Stimulated activated naive B cell treated with anti-CD40 and anti-IgM and Interleukin-4, amounts not matched to agents 10 μg/mL and 1 μg/mL and 100 μg/mL, for 72 hours (primary cell): ENCODE measurements at regions not wholly inside any gene's neighbourhood (a gene's known extent, or its start where the extent isn't known, plus 50 kb on each side); places are given as distances from the start of the nearest gene placed in this dataset.

Experiments
- ATAC-seq, 2 donors: fragments of 150-1000 bp; cut with Tn5 transposase; replicated peaks; 2 replicates each; pipeline ENCODE4 v1.10.0; 2021; ENCODE audit warnings: moderate library complexity in 1 of 2
- DNase-seq: peaks from one replicate; pipeline ENCODE4 v3.0.0; 2021
- H3K27ac Mint-ChIP-seq: one replicate; pipeline ENCODE4 v1.8.0; 2022; ENCODE audit warnings: mild to moderate bottlenecking, mixed read lengths
- H3K27me3 Mint-ChIP-seq, 2 donors: one replicate each; pipeline ENCODE4 v1.8.0; 2022; ENCODE audit warnings: mixed read lengths in 2 of 2
- H3K36me3 Mint-ChIP-seq, 2 donors: one replicate each; pipeline ENCODE4 v1.8.0; 2022; ENCODE audit warnings: mixed read lengths in 2 of 2, mild to moderate bottlenecking in 1 of 2
- H3K4me1 Mint-ChIP-seq, 2 donors: one replicate each; pipeline ENCODE4 v1.8.0; 2022; ENCODE audit warnings: mixed read lengths in 2 of 2, mild to moderate bottlenecking in 1 of 2
- H3K4me3 Mint-ChIP-seq, 2 donors: one replicate each; pipeline ENCODE4 v1.8.0; 2022; ENCODE audit warnings: mild to moderate bottlenecking in 2 of 2, mixed read lengths in 2 of 2, moderate library complexity in 1 of 2
- H3K9me3 Mint-ChIP-seq, 2 donors: one replicate each; pipeline ENCODE4 v1.8.0; 2022; ENCODE audit warnings: mixed read lengths in 2 of 2, mild to moderate bottlenecking in 1 of 2

GRCh38 chr5:155308289-155308688, 294.7 kb downstream of the KIF4B start:
- no peaks in the 10 kb centered on the region for H3K36me3 Mint-ChIP-seq
- H3K4me1 Mint-ChIP-seq = no peaks in the 10 kb centered on the region
- ATAC-seq (no peak), DNase-seq (no peak)
- no peak overlapping the region for H3K27ac Mint-ChIP-seq
- no peaks in the 10 kb centered on the region for H3K27me3 Mint-ChIP-seq
- no peak overlapping the region for H3K4me3 Mint-ChIP-seq
- H3K9me3 Mint-ChIP-seq = peaks cover 2 to 3% of the 10 kb centered on the region in 2 donors

- Mint-ChIP-seq H3K4me1 (no peaks in the 10 kb centered on the region), H3K9me3 (peaks cover 2 to 3% of the 10 kb centered on the region in 2 donors), H3K4me3 (no peak overlapping the region), H3K36me3 (no peaks in the 10 kb centered on the region), H3K27me3 (no peaks in the 10 kb centered on the region), H3K27ac (no peak overlapping the region)
- ATAC-seq = no peak
- no peak for DNase-seq
These were observed 295.6 kb downstream of the KIF4B start for GRCh38 chr5:155309021-155309746.

- Mint-ChIP-seq H3K27me3 (no peaks in the 10 kb centered on the region), H3K9me3 (peaks cover 3 to 7% of the 10 kb centered on the region in 2 donors), H3K4me3 (no peak overlapping the region), H3K27ac (no peak overlapping the region), H3K4me1 (no peaks in the 10 kb centered on the region), H3K36me3 (no peaks in the 10 kb centered on the region)
- no peak for ATAC-seq
- DNase-seq = no peak
These were observed 298.2 kb downstream of the KIF4B start for GRCh38 chr5:155311721-155312120.

GRCh38 chr5:155313518-155313917, 300.0 kb downstream of the KIF4B start:
- peaks cover 3 to 9% of the 10 kb centered on the region in 2 donors for H3K9me3 Mint-ChIP-seq
- ATAC-seq (no peak), DNase-seq (no peak)
- no peak overlapping the region for H3K4me3 Mint-ChIP-seq
- H3K27ac Mint-ChIP-seq = no peak overlapping the region
- H3K4me1 Mint-ChIP-seq = no peaks in the 10 kb centered on the region
- no peaks in the 10 kb centered on the region for H3K36me3 Mint-ChIP-seq
- no peaks in the 10 kb centered on the region for H3K27me3 Mint-ChIP-seq

DNA sequence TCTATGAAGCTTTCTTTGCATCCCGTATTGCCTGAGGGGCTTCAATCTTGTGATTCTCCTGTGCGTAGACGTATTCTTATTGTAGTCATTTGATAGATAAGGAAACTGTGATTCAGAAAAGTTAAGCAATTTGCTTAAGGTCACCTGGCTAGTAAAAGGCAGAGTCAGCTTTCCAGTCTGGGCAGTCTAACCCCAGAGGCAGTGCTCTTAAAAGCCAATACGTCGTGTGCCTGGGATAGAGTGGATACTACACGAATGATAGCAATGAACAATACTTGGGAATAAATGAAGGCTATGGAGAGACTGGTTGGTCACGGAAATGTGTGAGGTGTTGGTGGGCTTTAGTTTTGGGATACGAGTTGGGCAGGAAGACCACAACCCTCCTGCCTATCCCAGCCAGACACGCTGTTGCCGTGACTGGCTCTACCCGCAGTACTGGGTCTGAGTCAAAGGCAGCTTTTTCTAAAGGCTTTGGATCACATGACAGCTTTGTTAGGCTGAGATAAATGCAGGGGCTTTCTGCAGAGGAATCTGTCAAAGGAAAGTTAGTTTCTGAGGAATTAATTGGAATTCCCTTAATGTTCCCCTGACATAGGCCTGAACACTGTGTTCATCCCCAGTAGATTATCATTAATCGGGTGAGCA, 302.6 kb downstream of the KIF4B start:
- H3K4me1 Mint-ChIP-seq = no peaks in the 10 kb centered on the region
- no peak overlapping the region for H3K4me3 Mint-ChIP-seq
- peaks cover 3 to 8% of the 10 kb centered on the region in 2 donors for H3K9me3 Mint-ChIP-seq
- DNase-seq = no peak
- no peaks in the 10 kb centered on the region for H3K36me3 Mint-ChIP-seq
- no peak for ATAC-seq
- H3K27me3 Mint-ChIP-seq = no peaks in the 10 kb centered on the region
- no peak overlapping the region for H3K27ac Mint-ChIP-seq

DNA sequence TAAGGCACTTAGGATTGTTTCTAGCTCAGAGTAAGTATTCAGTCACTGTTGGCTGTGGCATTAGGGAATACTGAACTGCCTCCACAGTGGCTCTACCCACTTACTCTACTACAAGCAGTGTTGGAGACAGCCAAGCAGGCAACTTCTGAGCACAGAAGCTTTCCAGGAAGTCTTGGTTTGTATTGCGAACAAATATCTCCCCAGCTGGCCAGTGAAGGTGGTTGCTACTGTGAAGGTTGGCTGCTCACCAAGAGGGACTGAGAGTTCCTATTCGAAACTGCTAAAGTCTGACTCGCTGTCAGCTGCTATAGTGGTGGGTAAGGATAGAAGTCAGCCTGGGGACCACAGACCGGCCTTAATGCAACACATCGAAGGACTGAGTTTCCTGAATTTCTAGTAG, 319.1 kb downstream of the KIF4B start:
- Mint-ChIP-seq H3K4me3 (no peak overlapping the region), H3K36me3 (no peaks in the 10 kb centered on the region), H3K4me1 (no peaks in the 10 kb centered on the region), H3K27me3 (no peaks in the 10 kb centered on the region), H3K9me3 (peaks cover 0 to 3% of the 10 kb centered on the region in 2 donors), H3K27ac (no peak overlapping the region)
- ATAC-seq (peak in 1 of 2 donors; percentile 39), DNase-seq (no peak)

DNA sequence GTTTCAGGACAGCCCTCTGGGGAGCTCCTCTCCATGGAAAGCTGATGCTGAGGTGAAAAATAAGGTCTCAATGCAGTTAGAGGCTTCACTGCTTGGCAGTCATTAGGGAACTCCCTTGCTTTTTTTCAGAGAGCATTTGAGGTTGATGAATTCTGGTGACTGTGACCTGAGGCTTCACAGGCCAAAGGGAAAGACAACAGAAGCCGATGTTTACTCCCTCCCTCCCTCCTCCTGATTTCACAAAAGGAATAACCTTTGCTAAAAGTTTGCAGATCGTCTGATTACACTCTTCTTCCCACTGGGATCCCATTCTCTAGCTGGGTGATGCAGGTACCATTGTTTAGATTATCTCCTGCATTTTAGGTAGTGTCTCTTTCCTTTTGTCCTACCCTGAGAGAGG, 329.4 kb downstream of the KIF4B start:
- no peak for DNase-seq
- Mint-ChIP-seq H3K36me3 (no peaks in the 10 kb centered on the region), H3K9me3 (peaks cover 0 to 1% of the 10 kb centered on the region in 2 donors), H3K4me1 (no peaks in the 10 kb centered on the region), H3K27me3 (no peaks in the 10 kb centered on the region), H3K4me3 (no peak overlapping the region), H3K27ac (no peak overlapping the region)
- ATAC-seq = no peak

DNA sequence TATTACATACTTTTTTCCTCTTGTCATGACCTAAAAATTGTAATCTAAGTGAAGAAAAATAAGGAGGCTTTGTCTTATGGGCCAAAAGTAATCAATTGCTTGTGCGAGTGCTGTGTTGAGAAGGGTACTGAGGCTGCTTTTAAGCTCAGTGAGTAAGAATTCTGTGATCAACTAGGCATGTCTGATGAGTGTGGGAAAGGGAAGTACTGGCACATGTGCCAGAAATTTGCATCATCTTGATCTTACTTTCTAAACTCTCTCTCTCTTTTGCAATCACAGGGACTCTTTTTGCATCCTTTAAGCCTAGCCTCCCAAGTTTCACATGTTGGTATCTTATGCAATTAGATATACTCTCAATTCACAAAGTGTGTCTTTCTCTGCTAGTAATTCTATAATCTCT, 329.9 kb downstream of the KIF4B start:
- no peak for ATAC-seq
- Mint-ChIP-seq H3K9me3 (peaks cover 0 to 1% of the 10 kb centered on the region in 2 donors), H3K27me3 (no peaks in the 10 kb centered on the region), H3K36me3 (no peaks in the 10 kb centered on the region), H3K4me3 (no peak overlapping the region), H3K27ac (no peak overlapping the region), H3K4me1 (no peaks in the 10 kb centered on the region)
- no peak for DNase-seq

DNA sequence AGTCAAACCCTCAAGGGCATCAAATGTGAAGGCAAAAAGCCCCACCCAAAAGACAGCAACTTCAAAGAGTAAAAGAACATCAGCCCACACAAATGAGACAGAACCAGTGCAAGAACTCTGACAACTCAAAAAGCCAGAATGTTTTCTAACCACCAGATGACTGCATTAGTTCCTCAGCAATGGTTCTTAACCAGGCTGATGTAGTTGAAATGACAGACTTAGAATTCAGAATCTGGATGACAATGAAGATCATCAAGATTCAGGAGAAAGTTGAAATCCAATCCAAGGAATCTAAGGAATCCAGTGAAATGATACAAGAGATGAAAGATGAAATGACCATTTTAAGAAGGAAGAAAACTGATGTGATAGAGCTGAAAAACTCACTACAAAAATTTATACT, 339.7 kb downstream of the KIF4B start:
- Mint-ChIP-seq H3K4me3 (no peak overlapping the region), H3K4me1 (no peaks in the 10 kb centered on the region)

DNA sequence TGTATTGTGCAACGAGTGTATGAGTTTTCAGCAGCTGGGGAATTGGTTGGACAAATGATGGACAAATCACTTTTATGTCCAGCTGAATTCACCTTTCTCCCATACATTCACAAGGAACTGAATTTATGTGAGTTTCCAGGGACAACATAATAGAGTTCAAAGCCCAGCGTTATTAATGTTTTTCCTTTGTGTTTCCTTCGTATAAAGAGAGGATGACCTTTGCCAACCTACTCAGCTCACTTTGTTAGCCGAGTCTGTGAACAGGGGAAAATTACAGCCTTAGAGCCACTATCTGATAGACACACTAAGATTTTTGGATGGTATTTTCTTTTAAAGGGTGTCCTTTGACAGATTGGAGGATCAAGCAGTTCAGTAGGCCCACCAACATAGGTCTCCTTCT, 352.5 kb downstream of the KIF4B start:
- H3K4me3 Mint-ChIP-seq = no peak overlapping the region
- no peaks in the 10 kb centered on the region for H3K4me1 Mint-ChIP-seq
- DNase-seq (no peak), ATAC-seq (no peak)
- H3K27ac Mint-ChIP-seq = no peak overlapping the region
- no peaks in the 10 kb centered on the region for H3K36me3 Mint-ChIP-seq
- no peaks in the 10 kb centered on the region for H3K9me3 Mint-ChIP-seq
- H3K27me3 Mint-ChIP-seq = no peaks in the 10 kb centered on the region

More for the DNA sequence above, 339.7 kb downstream of the KIF4B start:
- H3K27ac Mint-ChIP-seq = no peak overlapping the region
- no peaks in the 10 kb centered on the region for H3K27me3 Mint-ChIP-seq
- peaks cover 17 to 23% of the 10 kb centered on the region in 2 donors for H3K9me3 Mint-ChIP-seq
- peaks cover 0 to 2% of the 10 kb centered on the region in 2 donors for H3K36me3 Mint-ChIP-seq
- no peak for ATAC-seq
- DNase-seq = no peak

GRCh38 chr5:155367841-155368240, 354.3 kb downstream of the KIF4B start:
- DNase-seq (no peak), ATAC-seq (no peak)
- Mint-ChIP-seq H3K36me3 (no peaks in the 10 kb centered on the region), H3K4me3 (no peak overlapping the region), H3K27me3 (no peaks in the 10 kb centered on the region), H3K27ac (no peak overlapping the region), H3K9me3 (peaks cover 0 to 3% of the 10 kb centered on the region in 2 donors), H3K4me1 (no peaks in the 10 kb centered on the region)

GRCh38 chr5:155368490-155368889, 354.9 kb downstream of the KIF4B start:
- Mint-ChIP-seq H3K9me3 (peaks cover 0 to 3% of the 10 kb centered on the region in 2 donors), H3K36me3 (no peaks in the 10 kb centered on the region), H3K27me3 (no peaks in the 10 kb centered on the region), H3K27ac (no peak overlapping the region), H3K4me3 (no peak overlapping the region), H3K4me1 (no peaks in the 10 kb centered on the region)
- DNase-seq (no peak), ATAC-seq (no peak)

GRCh38 chr5:155380480-155380879, 366.9 kb downstream of the KIF4B start:
- Mint-ChIP-seq H3K9me3 (peaks cover 0 to 7% of the 10 kb centered on the region in 2 donors), H3K27me3 (peaks cover 0 to 5% of the 10 kb centered on the region in 2 donors), H3K4me3 (no peak overlapping the region), H3K4me1 (no peaks in the 10 kb centered on the region), H3K36me3 (no peaks in the 10 kb centered on the region), H3K27ac (no peak overlapping the region)
- no peak for DNase-seq
- no peak for ATAC-seq

DNA sequence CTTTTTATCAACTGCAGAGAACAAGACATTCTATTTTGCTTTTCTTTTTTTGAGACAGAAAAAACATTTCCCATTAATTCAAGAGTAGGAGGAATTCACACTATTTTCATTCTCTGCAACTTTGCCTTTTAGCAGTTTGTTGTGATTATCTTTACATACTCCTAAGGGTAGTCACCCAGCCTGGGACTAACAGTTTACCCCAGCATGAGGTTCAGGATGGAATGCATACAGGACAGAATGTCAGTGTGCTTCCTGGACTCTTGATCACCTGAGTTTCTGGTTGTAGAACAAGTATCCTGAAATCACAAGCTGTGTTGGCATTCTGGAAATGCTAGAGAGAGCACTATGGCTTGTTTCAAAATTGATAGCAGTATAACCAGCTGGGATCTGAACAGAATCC, 368.1 kb downstream of the KIF4B start:
- peaks cover 3 to 7% of the 10 kb centered on the region in 2 donors for H3K9me3 Mint-ChIP-seq

DNA sequence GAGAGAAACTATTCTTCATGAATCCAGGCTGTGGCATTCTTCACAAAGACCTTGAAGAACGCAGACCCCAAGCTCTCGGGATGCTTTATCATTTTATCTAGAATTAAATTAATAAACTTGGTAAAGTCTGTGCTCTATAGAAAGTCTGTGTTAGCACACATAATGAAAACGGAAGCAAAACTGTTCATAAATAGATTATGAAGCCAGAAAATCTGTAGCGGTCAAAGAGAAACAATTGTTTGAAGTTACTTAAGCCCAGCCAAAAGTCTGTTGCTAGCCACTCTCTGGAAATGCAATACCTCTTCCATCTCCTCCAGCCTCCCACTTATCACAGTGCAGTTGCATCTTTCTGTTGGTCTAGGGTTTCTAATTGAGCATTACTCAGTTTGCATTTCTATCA, 375.9 kb downstream of the KIF4B start:
- Mint-ChIP-seq H3K27ac (no peak overlapping the region), H3K9me3 (peaks cover 3 to 6% of the 10 kb centered on the region in 2 donors), H3K36me3 (no peaks in the 10 kb centered on the region), H3K27me3 (peaks cover 0 to 4% of the 10 kb centered on the region in 2 donors), H3K4me3 (no peak overlapping the region), H3K4me1 (no peaks in the 10 kb centered on the region)
- ATAC-seq (no peak), DNase-seq (no peak)

More for the DNA sequence above, 368.1 kb downstream of the KIF4B start:
- Mint-ChIP-seq H3K4me1 (no peaks in the 10 kb centered on the region), H3K27ac (no peak overlapping the region), H3K4me3 (no peak overlapping the region), H3K27me3 (peaks cover 0 to 5% of the 10 kb centered on the region in 2 donors), H3K36me3 (no peaks in the 10 kb centered on the region)
- ATAC-seq (no peak), DNase-seq (no peak)
